WTC11 (cell line): ENCODE measurements at regions not wholly inside any gene's neighbourhood (a gene's known extent, or its start where the extent isn't known, plus 50 kb on each side); places are given as distances from the start of the nearest gene placed in this dataset.

Experiments
- ATAC-seq: fragments of 200-7000 bp; cut with Tn5 transposase; 2 replicates; pipeline ENCODE4 v1.10.0; 2021; ENCODE audit warnings: mild to moderate bottlenecking, moderate library complexity
- CTCF ChIA-PET: fragments of 300-600 bp; sonication (Branson Sonifier 250); formaldehyde crosslinking; loops from one replicate; lab custom pipeline; 2021; ENCODE audit warnings: antibody characterized with exemption; lab: Charles Lee
- POLR2A ChIA-PET: fragments of 350-600 bp; sonication (Branson Sonifier 250); formaldehyde crosslinking; loops from one replicate; lab custom pipeline; 2021; ENCODE audit warnings: antibody characterized with exemption; lab: Charles Lee
- DNase-seq: peaks from one replicate; pipeline ENCODE4 v3.0.0; 2021; ENCODE audit warnings: low spot score
- H3K27ac Mint-ChIP-seq: 2 replicates; pipeline ENCODE4 v1.8.0; 2021; ENCODE audit warnings: mixed read lengths
- H3K27me3 Mint-ChIP-seq: 2 replicates; pipeline ENCODE4 v1.8.0; 2021; ENCODE audit warnings: low read depth, mild to moderate bottlenecking, moderate library complexity, mixed read lengths
- H3K36me3 Mint-ChIP-seq: 2 replicates; pipeline ENCODE4 v1.8.0; 2021; ENCODE audit warnings: mixed read lengths
- H3K4me1 Mint-ChIP-seq: 2 replicates; pipeline ENCODE4 v1.8.0; 2022; ENCODE audit warnings: mixed read lengths
- H3K4me3 Mint-ChIP-seq: 2 replicates; pipeline ENCODE4 v1.8.0; 2021; ENCODE audit warnings: mild to moderate bottlenecking, moderate library complexity, mixed read lengths
- H3K9me3 Mint-ChIP-seq: 2 replicates; pipeline ENCODE4 v1.8.0; 2021; ENCODE audit warnings: mixed read lengths
- CREB1 ChIP-seq: sonication (generic); formaldehyde crosslinking; IDR thresholded peaks from 2 replicates; pipeline ENCODE4 v1.8.0; 2023; ENCODE audit warnings: mild to moderate bottlenecking, missing genetic modification reagents
- EMX1 ChIP-seq: fragments of 250-450 bp; sonication (Bioruptor Pico); IDR thresholded peaks from 2 replicates; pipeline ENCODE4 v1.8.0; 2021; ENCODE audit warnings: mild to moderate bottlenecking
- ERG ChIP-seq: fragments of 250-450 bp; sonication (Bioruptor Pico); IDR thresholded peaks from 2 replicates; pipeline ENCODE4 v1.8.0; 2021; ENCODE audit warnings: mild to moderate bottlenecking
- GRHL2 ChIP-seq: fragments of 250-450 bp; sonication (Bioruptor Pico); IDR thresholded peaks from 2 replicates; pipeline ENCODE4 v1.8.0; 2022; ENCODE audit warnings: mild to moderate bottlenecking, moderate library complexity; ENCODE audit not compliant: insufficient replicate concordance, severe bottlenecking
- KAT7 ChIP-seq: sonication (generic); formaldehyde crosslinking; IDR thresholded peaks from 2 replicates; pipeline ENCODE4 v1.8.1; 2023; ENCODE audit warnings: missing genetic modification reagents, mild to moderate bottlenecking, borderline replicate concordance
- NFYB ChIP-seq: sonication (generic); formaldehyde crosslinking; conservative IDR thresholded peaks from 2 replicates; pipeline ENCODE4 v1.8.0; 2022; ENCODE audit warnings: low read depth, missing genetic modification reagents
- PRRX2 ChIP-seq: fragments of 250-450 bp; sonication (Bioruptor Pico); IDR thresholded peaks from 2 replicates; pipeline ENCODE4 v1.8.0; 2021; ENCODE audit warnings: mild to moderate bottlenecking
- RORB ChIP-seq: fragments of 250-450 bp; sonication (Bioruptor Pico); IDR thresholded peaks from 2 replicates; pipeline ENCODE4 v1.9.0; 2021; ENCODE audit warnings: mild to moderate bottlenecking
- SMAD4 ChIP-seq: sonication (generic); formaldehyde crosslinking; IDR thresholded peaks from 2 replicates; pipeline ENCODE4 v1.8.0; 2022; ENCODE audit warnings: mild to moderate bottlenecking, missing genetic modification reagents
- TCF7 ChIP-seq: sonication (generic); formaldehyde crosslinking; IDR thresholded peaks from 2 replicates; pipeline ENCODE4 v1.8.0; 2022; ENCODE audit warnings: mild to moderate bottlenecking, low read depth, missing genetic modification reagents, moderate library complexity
- TEAD1 ChIP-seq: sonication (generic); formaldehyde crosslinking; IDR thresholded peaks from 2 replicates; pipeline ENCODE4 v1.8.0; 2022; ENCODE audit warnings: mild to moderate bottlenecking, missing genetic modification reagents
- ZBTB43 ChIP-seq: sonication (generic); formaldehyde crosslinking; IDR thresholded peaks from 2 replicates; pipeline ENCODE4 v1.8.1; 2023; ENCODE audit warnings: mild to moderate bottlenecking, missing genetic modification reagents
- ZNF396 ChIP-seq: fragments of 250-450 bp; sonication (Bioruptor Pico); IDR thresholded peaks from 2 replicates; pipeline ENCODE4 v1.8.0; 2021; ENCODE audit warnings: mild to moderate bottlenecking, moderate library complexity, borderline replicate concordance
- TF ChIP-seq, protein P1 (sequence below): sonication (generic); formaldehyde crosslinking; IDR thresholded peaks from 2 replicates; pipeline ENCODE4 v1.8.0; 2023; ENCODE audit warnings: mild to moderate bottlenecking, missing genetic modification reagents
- TF ChIP-seq, protein P2 (sequence below): sonication (generic); formaldehyde crosslinking; IDR thresholded peaks from 2 replicates; pipeline ENCODE4 v1.8.0; 2022; ENCODE audit warnings: mild to moderate bottlenecking, missing genetic modification reagents

DNA sequence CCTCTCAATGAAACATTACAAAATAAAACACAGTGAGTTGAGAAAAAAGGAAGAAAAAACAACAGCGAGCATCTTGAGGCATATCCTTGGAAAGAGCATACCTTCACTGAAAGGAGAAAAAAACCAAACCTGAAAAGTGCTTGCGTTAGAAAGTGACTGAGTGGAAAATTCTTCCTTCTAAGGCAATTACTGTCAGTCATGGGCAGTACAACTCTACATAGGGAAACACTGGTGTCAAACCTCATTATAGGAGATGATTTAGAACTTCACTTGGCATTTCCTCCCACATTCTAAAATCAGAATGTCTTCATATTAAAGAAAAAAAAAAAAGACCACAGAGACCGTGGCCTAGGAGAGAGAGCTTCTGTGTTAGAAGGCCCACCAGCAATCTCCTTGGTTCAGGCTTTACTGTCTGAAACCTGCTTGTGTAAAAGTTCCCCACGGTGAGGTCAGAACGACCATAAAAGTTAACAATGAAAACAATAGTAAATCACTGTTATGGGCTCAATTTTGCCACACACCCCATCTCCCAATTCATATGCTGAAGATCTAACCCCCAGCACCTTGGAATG, 91.1 kb upstream of the CRY1 start:
- CTCF ChIA-PET: no interaction called here
- POLR2A ChIA-PET: no interaction called here
- Mint-ChIP-seq H3K4me3 (no peak overlapping the region), H3K4me1 (no peaks in the 10 kb centered on the region), H3K27me3 (peaks cover 5% of the 10 kb centered on the region; the same call in 1 of the 2 replicates), H3K27ac (no peak overlapping the region), H3K36me3 (peaks cover 7% of the 10 kb centered on the region), H3K9me3 (peaks cover 18% of the 10 kb centered on the region)
- ATAC-seq (no peak), DNase-seq (no peak)
- TF ChIP-seq PRRX2 (CRISPR knock-in tag) (no peak), ERG (CRISPR knock-in tag) (no peak), SMAD4 (no peak), ZNF396 (CRISPR knock-in tag) (no peak), KAT7 (CRISPR knock-in tag) (no peak), NFYB (CRISPR knock-in tag) (no peak)

DNA sequence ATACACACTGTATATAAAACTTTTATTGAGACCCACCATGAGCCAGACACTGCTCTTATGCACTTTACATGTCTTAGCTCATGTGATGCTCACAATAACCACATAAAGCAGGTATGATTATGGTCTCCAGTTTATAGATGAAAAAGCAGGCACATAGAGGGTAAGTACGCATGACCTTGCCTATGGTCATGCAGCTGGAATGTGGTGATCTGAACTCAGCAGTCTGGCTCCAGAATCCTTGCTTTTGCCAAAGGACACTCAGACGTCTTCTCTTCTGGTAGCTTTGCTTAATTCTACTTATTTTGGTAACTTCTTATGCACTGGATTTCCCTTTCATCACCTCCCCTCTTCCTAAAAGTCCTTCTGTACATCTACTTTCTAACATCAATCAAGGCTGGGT, 103.3 kb upstream of the CRY1 start:
- H3K9me3 Mint-ChIP-seq: peaks cover 9% of the 10 kb centered on the region; the same call in 1 of the 2 replicates
- CTCF ChIA-PET: no interaction called here
- no peak overlapping the region for H3K4me3 Mint-ChIP-seq
- TF ChIP-seq, protein P1, sequence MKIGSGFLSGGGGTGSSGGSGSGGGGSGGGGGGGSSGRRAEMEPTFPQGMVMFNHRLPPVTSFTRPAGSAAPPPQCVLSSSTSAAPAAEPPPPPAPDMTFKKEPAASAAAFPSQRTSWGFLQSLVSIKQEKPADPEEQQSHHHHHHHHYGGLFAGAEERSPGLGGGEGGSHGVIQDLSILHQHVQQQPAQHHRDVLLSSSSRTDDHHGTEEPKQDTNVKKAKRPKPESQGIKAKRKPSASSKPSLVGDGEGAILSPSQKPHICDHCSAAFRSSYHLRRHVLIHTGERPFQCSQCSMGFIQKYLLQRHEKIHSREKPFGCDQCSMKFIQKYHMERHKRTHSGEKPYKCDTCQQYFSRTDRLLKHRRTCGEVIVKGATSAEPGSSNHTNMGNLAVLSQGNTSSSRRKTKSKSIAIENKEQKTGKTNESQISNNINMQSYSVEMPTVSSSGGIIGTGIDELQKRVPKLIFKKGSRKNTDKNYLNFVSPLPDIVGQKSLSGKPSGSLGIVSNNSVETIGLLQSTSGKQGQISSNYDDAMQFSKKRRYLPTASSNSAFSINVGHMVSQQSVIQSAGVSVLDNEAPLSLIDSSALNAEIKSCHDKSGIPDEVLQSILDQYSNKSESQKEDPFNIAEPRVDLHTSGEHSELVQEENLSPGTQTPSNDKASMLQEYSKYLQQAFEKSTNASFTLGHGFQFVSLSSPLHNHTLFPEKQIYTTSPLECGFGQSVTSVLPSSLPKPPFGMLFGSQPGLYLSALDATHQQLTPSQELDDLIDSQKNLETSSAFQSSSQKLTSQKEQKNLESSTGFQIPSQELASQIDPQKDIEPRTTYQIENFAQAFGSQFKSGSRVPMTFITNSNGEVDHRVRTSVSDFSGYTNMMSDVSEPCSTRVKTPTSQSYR (CRISPR knock-in tag): no peak
- TF ChIP-seq TEAD1 (CRISPR knock-in tag): no peak
- TF ChIP-seq, protein P2, sequence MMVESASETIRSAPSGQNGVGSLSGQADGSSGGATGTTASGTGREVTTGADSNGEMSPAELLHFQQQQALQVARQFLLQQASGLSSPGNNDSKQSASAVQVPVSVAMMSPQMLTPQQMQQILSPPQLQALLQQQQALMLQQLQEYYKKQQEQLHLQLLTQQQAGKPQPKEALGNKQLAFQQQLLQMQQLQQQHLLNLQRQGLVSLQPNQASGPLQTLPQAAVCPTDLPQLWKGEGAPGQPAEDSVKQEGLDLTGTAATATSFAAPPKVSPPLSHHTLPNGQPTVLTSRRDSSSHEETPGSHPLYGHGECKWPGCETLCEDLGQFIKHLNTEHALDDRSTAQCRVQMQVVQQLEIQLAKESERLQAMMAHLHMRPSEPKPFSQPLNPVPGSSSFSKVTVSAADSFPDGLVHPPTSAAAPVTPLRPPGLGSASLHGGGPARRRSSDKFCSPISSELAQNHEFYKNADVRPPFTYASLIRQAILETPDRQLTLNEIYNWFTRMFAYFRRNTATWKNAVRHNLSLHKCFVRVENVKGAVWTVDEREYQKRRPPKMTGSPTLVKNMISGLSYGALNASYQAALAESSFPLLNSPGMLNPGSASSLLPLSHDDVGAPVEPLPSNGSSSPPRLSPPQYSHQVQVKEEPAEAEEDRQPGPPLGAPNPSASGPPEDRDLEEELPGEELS (CRISPR knock-in tag): no peak
- ATAC-seq: no peak
- no peak for DNase-seq
- H3K36me3 Mint-ChIP-seq: no peaks in the 10 kb centered on the region
- 0 out of 2 replicates have a peak, but pooled peaks cover 5% of the 10 kb centered on the region for H3K4me1 Mint-ChIP-seq
- H3K27ac Mint-ChIP-seq: no peak overlapping the region
- POLR2A ChIA-PET: no interaction called here
- no peaks in the 10 kb centered on the region for H3K27me3 Mint-ChIP-seq

- Mint-ChIP-seq H3K9me3 (no peaks in the 10 kb centered on the region), H3K36me3 (no peaks in the 10 kb centered on the region), H3K4me3 (no peak overlapping the region), H3K27ac (no peak overlapping the region), H3K4me1 (0 out of 2 replicates have a peak, but pooled peaks cover 5% of the 10 kb centered on the region), H3K27me3 (no peaks in the 10 kb centered on the region)
- ATAC-seq (no peak), DNase-seq (no peak)
- POLR2A ChIA-PET: no interaction called here
- TF ChIP-seq EMX1 (CRISPR knock-in tag) (no peak), ZBTB43 (CRISPR knock-in tag) (no peak), GRHL2 (no peak), TCF7 (CRISPR knock-in tag) (no peak), RORB (CRISPR knock-in tag) (no peak), CREB1 (CRISPR knock-in tag) (no peak)
- CTCF ChIA-PET: interaction anchor here (0.6 to 1.1 kb wide), 2 partner anchors 65 to 476 kb away, joined by 3 read pairs; no protein-coding TSS in a partner anchor
Observed at GRCh38 chr12:107200394-107200793, 107.0 kb upstream of the CRY1 start.
